ENCODE measurements at regions not wholly inside any gene's neighbourhood (a gene's known extent, or its start where the extent isn't known, plus 50 kb on each side); places are given as distances from the start of the nearest gene placed in this dataset.

DNA sequence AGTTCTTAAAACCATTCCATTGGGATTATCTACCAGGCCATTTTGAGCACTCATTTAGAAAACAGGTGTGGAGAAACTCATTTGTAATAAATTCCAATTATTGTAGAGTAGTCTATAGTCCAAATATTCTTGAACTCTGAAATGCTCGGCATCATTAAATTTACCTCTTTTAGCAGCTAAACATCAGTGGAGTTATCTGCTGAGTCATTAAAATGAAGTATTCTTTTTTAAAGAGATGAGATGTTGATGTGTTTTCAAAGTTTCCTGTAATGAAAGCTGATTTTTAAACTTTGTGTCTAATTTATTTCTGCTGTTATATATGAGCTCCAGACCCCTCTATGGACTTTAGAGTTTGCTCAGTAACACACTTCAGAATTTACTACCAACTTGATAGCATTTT lies 1635.2 kb downstream of the SUCLG1 start:
- TF ChIP-seq, protein P1, sequence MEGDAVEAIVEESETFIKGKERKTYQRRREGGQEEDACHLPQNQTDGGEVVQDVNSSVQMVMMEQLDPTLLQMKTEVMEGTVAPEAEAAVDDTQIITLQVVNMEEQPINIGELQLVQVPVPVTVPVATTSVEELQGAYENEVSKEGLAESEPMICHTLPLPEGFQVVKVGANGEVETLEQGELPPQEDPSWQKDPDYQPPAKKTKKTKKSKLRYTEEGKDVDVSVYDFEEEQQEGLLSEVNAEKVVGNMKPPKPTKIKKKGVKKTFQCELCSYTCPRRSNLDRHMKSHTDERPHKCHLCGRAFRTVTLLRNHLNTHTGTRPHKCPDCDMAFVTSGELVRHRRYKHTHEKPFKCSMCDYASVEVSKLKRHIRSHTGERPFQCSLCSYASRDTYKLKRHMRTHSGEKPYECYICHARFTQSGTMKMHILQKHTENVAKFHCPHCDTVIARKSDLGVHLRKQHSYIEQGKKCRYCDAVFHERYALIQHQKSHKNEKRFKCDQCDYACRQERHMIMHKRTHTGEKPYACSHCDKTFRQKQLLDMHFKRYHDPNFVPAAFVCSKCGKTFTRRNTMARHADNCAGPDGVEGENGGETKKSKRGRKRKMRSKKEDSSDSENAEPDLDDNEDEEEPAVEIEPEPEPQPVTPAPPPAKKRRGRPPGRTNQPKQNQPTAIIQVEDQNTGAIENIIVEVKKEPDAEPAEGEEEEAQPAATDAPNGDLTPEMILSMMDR (IDR thresholded peaks at IDR 0.05) = no peak
- no peak for TF ChIP-seq POLR2A (IDR thresholded peaks at IDR 0.05)

Measured in testis (tissue), 2 donors.